AG04449 (cell line): ENCODE measurements at regions not wholly inside any gene's neighbourhood (a gene's known extent, or its start where the extent isn't known, plus 50 kb on each side); places are given as distances from the start of the nearest gene placed in this dataset.
"Not testable (repeated sequence)": the region's sequence is repeated elsewhere in the genome, so short reads cannot be mapped to it uniquely, and the experiment has no call there.

ENCODE experiments used
- CTCF ChIA-PET: fragments of 350-600 bp; formaldehyde crosslinking; extraction: SDS; loops from one replicate; lab custom pipeline; 2021; ENCODE audit warnings: antibody characterized with exemption; lab: Yijun Ruan, JAX
- POLR2A ChIA-PET: fragments of 400-600, 350-600 bp; formaldehyde crosslinking; extraction: SDS; loops from one replicate; lab custom pipeline; 2020; ENCODE audit warnings: antibody characterized with exemption, inconsistent platforms; lab: Yijun Ruan, JAX
- DNase-seq: peaks from one replicate; pipeline ENCODE4 v3.0.0-alpha.2; 2010; ENCODE audit warnings: low read depth, low spot score
- H3K4me3 ChIP-seq: 2 replicates; pipeline ENCODE4 v1.5.1; 2011; ENCODE audit warnings: low read depth, mild to moderate bottlenecking, control low read depth, low read length
- CTCF ChIP-seq: IDR thresholded peaks from one replicate; pipeline ENCODE4 v1.5.1; 2011; ENCODE audit warnings: mild to moderate bottlenecking, moderate library complexity, low read length, control low read depth, inconsistent platforms; ENCODE audit not compliant: insufficient read depth; ENCODE audit errors: missing control alignments

DNA sequence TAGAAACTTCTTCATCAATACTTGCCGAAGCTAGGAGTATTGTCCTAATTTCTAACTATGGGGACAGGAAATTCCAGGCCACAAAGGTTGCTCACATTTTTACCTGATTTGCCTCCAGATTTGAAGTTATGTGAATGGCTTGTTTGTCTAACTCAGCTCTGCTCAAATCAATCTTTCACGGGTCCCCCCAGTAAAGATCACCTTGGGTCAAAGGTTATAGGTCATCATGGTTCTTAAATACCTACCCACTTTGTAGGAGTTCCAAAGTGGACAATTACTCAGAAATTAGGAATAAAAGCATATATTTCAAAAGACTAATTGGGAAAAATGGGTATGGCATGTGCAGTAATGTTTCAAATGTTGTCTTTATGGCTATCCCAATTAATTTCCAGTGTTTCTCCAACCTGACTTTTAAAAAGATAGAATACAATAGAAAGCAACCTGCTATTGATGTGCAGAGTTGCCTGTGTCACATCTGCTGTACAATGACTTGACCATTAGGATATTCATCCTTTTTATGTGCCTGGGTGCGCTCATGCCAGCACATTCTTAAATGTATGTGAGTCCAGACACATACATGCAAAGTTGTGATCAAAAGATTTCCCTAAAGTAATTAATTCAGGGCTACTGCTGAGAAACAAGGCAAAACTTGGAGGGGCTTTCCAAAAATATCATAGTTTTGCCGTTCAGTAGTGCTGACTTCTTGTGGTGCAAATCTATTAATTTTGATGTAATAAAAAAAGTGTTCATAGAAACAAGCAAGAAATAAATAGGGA is 126.1 kb downstream of the MYCN start:
- TF ChIP-seq CTCF: no peak
- no peak for DNase-seq
- no peak overlapping the region for H3K4me3 ChIP-seq
- ChIA-PET POLR2A (no interaction called here), CTCF (no interaction called here)

DNA sequence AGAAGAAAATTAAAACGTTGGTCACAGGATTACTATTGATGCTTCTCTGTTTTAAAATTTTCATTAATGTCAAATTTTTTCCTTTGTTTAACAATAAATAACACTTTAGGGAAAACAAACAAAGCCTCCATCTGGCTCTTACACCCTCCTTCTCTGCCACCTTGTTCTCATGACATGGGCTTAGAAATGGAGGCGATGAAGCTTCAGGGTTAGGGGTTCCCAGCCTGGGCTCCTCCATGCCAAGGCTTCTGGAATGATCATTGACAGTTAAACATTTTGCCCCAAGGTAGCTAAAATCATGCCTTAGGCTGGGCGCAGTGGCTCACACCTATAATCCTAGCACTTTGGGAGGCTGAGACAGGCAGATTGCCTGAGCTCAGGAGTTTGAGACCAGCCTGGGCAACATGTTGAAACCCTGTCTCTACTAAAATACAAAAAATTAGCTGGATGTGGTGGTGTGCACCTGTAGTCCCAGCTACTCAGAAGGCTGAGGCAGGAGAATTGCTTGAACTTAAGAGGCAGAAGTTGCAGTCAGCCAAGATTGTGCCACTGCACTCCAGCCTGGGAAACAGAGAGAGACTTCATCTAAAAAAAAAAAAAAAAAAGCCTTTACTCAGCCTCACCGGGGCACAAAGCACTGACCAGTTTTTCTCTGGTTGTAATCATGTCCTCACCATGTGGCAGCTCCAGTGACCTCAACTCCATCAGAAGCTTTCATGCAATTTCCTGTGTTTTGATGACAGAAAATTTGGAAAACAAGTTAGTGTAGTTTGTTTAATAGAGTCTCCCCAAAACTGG is 125.1 kb downstream of the MYCN start:
- POLR2A ChIA-PET: not testable (repeated sequence)

GRCh38 chr2:16064745-16065144 is 124.4 kb downstream of the MYCN start:
- ChIA-PET POLR2A (no interaction called here), CTCF (no interaction called here)
- no peak for DNase-seq
- TF ChIP-seq CTCF: no peak
- no peak overlapping the region for H3K4me3 ChIP-seq

More for the DNA sequence above, 125.1 kb downstream of the MYCN start:
- H3K4me3 ChIP-seq, DNase-seq, CTCF ChIA-PET: not testable (repeated sequence)

GRCh38 chr2:16063955-16064633 is 123.7 kb downstream of the MYCN start:
- POLR2A ChIA-PET: no interaction called here
- DNase-seq: no peak
- CTCF ChIA-PET: no interaction called here
- TF ChIP-seq CTCF: no peak
- H3K4me3 ChIP-seq: no peak overlapping the region

GRCh38 chr2:16063251-16063850 is 123.0 kb downstream of the MYCN start:
- CTCF ChIA-PET: no interaction called here
- no peak overlapping the region for H3K4me3 ChIP-seq
- no peak for TF ChIP-seq CTCF
- DNase-seq: no peak
- POLR2A ChIA-PET: no interaction called here

- POLR2A ChIA-PET: no interaction called here
- CTCF ChIA-PET: no interaction called here
- H3K4me3 ChIP-seq: no peak overlapping the region
- DNase-seq: no peak
- TF ChIP-seq CTCF: no peak
These were observed 122.3 kb downstream of the MYCN start for GRCh38 chr2:16062471-16063250.
